H1 (cell line): ENCODE measurements at regions not wholly inside any gene's neighbourhood (a gene's known extent, or its start where the extent isn't known, plus 50 kb on each side); places are given as distances from the start of the nearest gene placed in this dataset.

Experiments
- CTCF ChIA-PET: fragments of 300-600 bp; sonication (Branson Sonifier 250); formaldehyde crosslinking; loops from one replicate; lab custom pipeline; 2021; ENCODE audit not compliant: partially characterized antibody; lab: Charles Lee
- POLR2A ChIA-PET: fragments of 300-600 bp; sonication (Branson Sonifier 250); formaldehyde crosslinking; loops from one replicate; lab custom pipeline; 2021; ENCODE audit warnings: inconsistent platforms; ENCODE audit not compliant: partially characterized antibody; lab: Charles Lee
- DNase-seq, 2 experiments: peaks; one replicate each; pipeline versions ENCODE4 v3.0.0 to v3.0.0-alpha.2; 2010 to 2022; ENCODE audit warnings: low spot score in 2 of 2, low read depth in 1 of 2, mixed read lengths in 1 of 2
- FAIRE-seq: peaks from 2 replicates; lab custom pipeline; 2011; peaks lifted over from hg19 to GRCh38; lab: Jason Lieb, UNC
- H2AFZ ChIP-seq: 2 replicates; pipeline ENCODE4 v1.8.1; 2012; ENCODE audit warnings: low read length, inconsistent platforms
- H2AK5ac ChIP-seq: 2 replicates; pipeline ENCODE4 v1.6.1; 2013; ENCODE audit warnings: low read depth, low read length
- H2BK120ac ChIP-seq: replicated peaks from 2 replicates; pipeline ENCODE3; 2013; ENCODE audit warnings: low read depth, low read length, inconsistent platforms
- H2BK12ac ChIP-seq: 2 replicates; pipeline ENCODE4 v1.6.1; 2013; ENCODE audit warnings: low read depth, low read length
- H2BK15ac ChIP-seq: 2 replicates; pipeline ENCODE4 v1.6.1; 2013; ENCODE audit warnings: low read length
- H2BK20ac ChIP-seq: 2 replicates; pipeline ENCODE4 v1.6.1; 2013; ENCODE audit warnings: low read length
- H2BK5ac ChIP-seq: 2 replicates; pipeline ENCODE4 v1.6.1; 2013; ENCODE audit warnings: low read depth, low read length
- H3K14ac ChIP-seq: 2 replicates; pipeline ENCODE4 v1.6.1; 2013; ENCODE audit warnings: inconsistent platforms; ENCODE audit not compliant: insufficient read length
- H3K18ac ChIP-seq: 2 replicates; pipeline ENCODE4 v1.6.1; 2013; ENCODE audit warnings: low read length; ENCODE audit errors: extremely low read depth
- H3K23ac ChIP-seq: 2 replicates; pipeline ENCODE4 v1.6.1; 2013; ENCODE audit warnings: inconsistent platforms; ENCODE audit not compliant: insufficient read length
- H3K23me2 ChIP-seq: 2 replicates; pipeline ENCODE4 v1.6.1; 2013; ENCODE audit warnings: low read depth, low read length
- H3K27ac ChIP-seq: 2 replicates; pipeline ENCODE4 v1.6.1; 2011; ENCODE audit warnings: low read depth, low read length, inconsistent platforms
- H3K27me3 ChIP-seq, 4 experiments: replicated peaks in 1 of 4; 1 replicate in 1 of 4; 2 replicates in 3 of 4; pipeline versions ENCODE4 v1.6.1 to v1.8.1; 2011 to 2013; ENCODE audit warnings: low read length in 3 of 4, mild to moderate bottlenecking in 3 of 4, inconsistent platforms in 2 of 4, mixed read lengths in 2 of 4, moderate library complexity in 1 of 4; ENCODE audit not compliant: control insufficient read depth in 3 of 4, insufficient read depth in 3 of 4; ENCODE audit errors: extremely low read depth in 1 of 4
- H3K36me3 ChIP-seq, 4 experiments: 2 replicates each; pipeline versions ENCODE4 v1.6.1 to v1.8.1; 2011 to 2013; ENCODE audit warnings: mild to moderate bottlenecking in 4 of 4, low read length in 3 of 4, moderate library complexity in 2 of 4, control low read depth in 1 of 4, inconsistent platforms in 1 of 4; ENCODE audit not compliant: insufficient read depth in 4 of 4, control insufficient read depth in 2 of 4
- H3K4ac ChIP-seq: replicated peaks from 2 replicates; pipeline ENCODE3; 2013; ENCODE audit warnings: low read length, low read depth, mixed read lengths, inconsistent platforms; ENCODE audit not compliant: insufficient read length
- H3K4me1 ChIP-seq, 4 experiments: replicated peaks in 1 of 4; 1 replicate in 1 of 4; 2 replicates in 3 of 4; pipeline versions ENCODE4 v1.6.1 to v1.8.1; 2011 to 2013; ENCODE audit warnings: low read length in 3 of 4, inconsistent platforms in 2 of 4, mixed read lengths in 1 of 4; ENCODE audit not compliant: insufficient read depth in 4 of 4, control insufficient read depth in 3 of 4
- H3K4me2 ChIP-seq, 2 experiments: 2 replicates each; pipeline versions ENCODE4 v1.6.1 to v1.8.1; 2011 to 2013; ENCODE audit warnings: low read depth in 2 of 2, low read length in 2 of 2, control low read depth in 1 of 2, inconsistent platforms in 1 of 2, mild to moderate bottlenecking in 1 of 2; ENCODE audit not compliant: insufficient read depth in 1 of 2
- H3K4me3 ChIP-seq, 4 experiments: fragments of 200-600, 300-600 bp in 1 of 4; sonication (generic), shearing (Covaris generic), sonication (Bioruptor Twin) in 1 of 4; 2 replicates each; pipeline versions ENCODE4 v1.5.1 to v1.8.1; 2011 to 2016; ENCODE audit warnings: low read length in 4 of 4, low read depth in 3 of 4, control low read depth in 2 of 4, inconsistent platforms in 2 of 4, mild to moderate bottlenecking in 2 of 4, mixed read lengths in 1 of 4, moderate library complexity in 1 of 4; ENCODE audit not compliant: insufficient read depth in 2 of 4; ENCODE audit errors: extremely low read depth in 1 of 4
- H3K56ac ChIP-seq: replicated peaks from 2 replicates; pipeline ENCODE3; 2013; ENCODE audit warnings: low read depth, mild to moderate bottlenecking, mixed read lengths, low read length, inconsistent platforms; ENCODE audit not compliant: insufficient read length
- H3K79me1 ChIP-seq: 2 replicates; pipeline ENCODE4 v1.6.1; 2013; ENCODE audit warnings: low read depth, low read length, control low read depth
- H3K79me2 ChIP-seq, 2 experiments: 2 replicates each; pipeline versions ENCODE4 v1.6.1 to v1.8.1; 2012 to 2013; ENCODE audit warnings: low read length in 2 of 2, mild to moderate bottlenecking in 2 of 2, inconsistent platforms in 1 of 2; ENCODE audit not compliant: insufficient read depth in 2 of 2, control insufficient read depth in 1 of 2
- H3K9ac ChIP-seq, 4 experiments: replicated peaks in 1 of 4; 1 replicate in 1 of 4; 2 replicates in 3 of 4; pipeline versions ENCODE4 v1.6.1 to v1.8.1; 2011 to 2013; ENCODE audit warnings: low read depth in 3 of 4, low read length in 3 of 4, control low read depth in 2 of 4, mild to moderate bottlenecking in 2 of 4, moderate library complexity in 2 of 4, inconsistent platforms in 1 of 4; ENCODE audit errors: extremely low read depth in 1 of 4
- H3K9me3 ChIP-seq, 2 experiments: 2 replicates each; pipeline versions ENCODE4 v1.6.1 to v1.8.1; 2012 to 2013; ENCODE audit warnings: mild to moderate bottlenecking in 2 of 2, moderate library complexity in 2 of 2, control low read depth in 1 of 2, inconsistent platforms in 1 of 2, low read depth in 1 of 2, low read length in 1 of 2, mixed read lengths in 1 of 2; ENCODE audit not compliant: insufficient read depth in 2 of 2
- H4K20me1 ChIP-seq, 2 experiments: replicated peaks in 1 of 2; 2 replicates each; pipeline versions ENCODE3 to v1.8.1; 2011 to 2013; ENCODE audit warnings: inconsistent platforms in 2 of 2, low read length in 2 of 2, mild to moderate bottlenecking in 1 of 2; ENCODE audit not compliant: insufficient read depth in 2 of 2, control insufficient read depth in 1 of 2
- H4K5ac ChIP-seq: 2 replicates; pipeline ENCODE4 v1.6.1; 2013; ENCODE audit warnings: low read length, low read depth, mixed read lengths, inconsistent platforms; ENCODE audit not compliant: insufficient read length
- H4K8ac ChIP-seq: 2 replicates; pipeline ENCODE4 v1.8.0; 2013; ENCODE audit warnings: mild to moderate bottlenecking, moderate library complexity, low read length, inconsistent platforms; ENCODE audit not compliant: insufficient read depth; ENCODE audit errors: extremely low read depth
- H4K91ac ChIP-seq: replicated peaks from 2 replicates; pipeline ENCODE3; 2013; ENCODE audit warnings: low read length, mixed read lengths, inconsistent platforms; ENCODE audit not compliant: insufficient read length
- MAFK ChIP-seq: IDR thresholded peaks from 2 replicates; pipeline ENCODE4 v1.6.1; 2012; ENCODE audit warnings: low read depth, mild to moderate bottlenecking, improper control_type of control experiment, low read length
- POU5F1 ChIP-seq: IDR thresholded peaks from 2 replicates; pipeline ENCODE4 v1.6.1; 2011; ENCODE audit warnings: low read depth, mild to moderate bottlenecking, low read length, moderate library complexity
- RNF2 ChIP-seq: fragments of 200-900, 300-1000 bp; sonication (generic); IDR thresholded peaks from 2 replicates; pipeline ENCODE4 v1.7.1; 2016; ENCODE audit warnings: borderline replicate concordance, low read depth, mild to moderate bottlenecking, antibody characterized with exemption, low read length; ENCODE audit not compliant: poor library complexity, severe bottlenecking; ENCODE audit errors: missing control alignments
- SRF ChIP-seq: IDR thresholded peaks from 2 replicates; pipeline ENCODE4 v1.6.1; 2011; ENCODE audit warnings: mild to moderate bottlenecking, low read depth, low read length, moderate library complexity
- WGBS, 2 experiments: shearing (Covaris generic) in 1 of 2; methylation state at CpG; one replicate each; pipeline versions ENCODE4 v1.1.6 to v1.1.7; 2013 to 2015; ENCODE audit warnings: low lambda C conversion rate in 2 of 2, mixed read lengths in 2 of 2, inconsistent platforms in 1 of 2, low coverage in 1 of 2, missing lambda C conversion rate in 1 of 2; ENCODE audit not compliant: insufficient replicate concordance in 2 of 2, insufficient coverage in 1 of 2, insufficient read length in 1 of 2; ENCODE audit errors: extremely low coverage in 1 of 2, missing lambda C conversion rate in 1 of 2; 5-methylcytosine and 5-hydroxymethylcytosine counted together
- TF ChIP-seq, protein P1 (sequence below), 3 experiments: IDR thresholded peaks; 1 replicate in 2 of 3; 2 replicates in 1 of 3; pipeline versions ENCODE4 v1.5.1 to v1.6.1; 2011; ENCODE audit warnings: low read length in 3 of 3, mild to moderate bottlenecking in 3 of 3, inconsistent platforms in 2 of 3, low read depth in 1 of 3, moderate library complexity in 1 of 3; ENCODE audit not compliant: insufficient read depth in 1 of 3; ENCODE audit errors: control extremely low read depth in 1 of 3
- TF ChIP-seq, protein P2 (sequence below): IDR thresholded peaks from 2 replicates; pipeline ENCODE4 v1.6.1; 2012; ENCODE audit warnings: low read length, inconsistent platforms

- no peak overlapping the region for H3K4ac ChIP-seq
- 91% methylated on average over 6 of the region's 6 CpGs; no CpG with 5 or more reads in 1 of the 2 experiments for WGBS, 2 experiments
- H3K9me3 ChIP-seq, result no peaks in the 10 kb centered on the region
- no peak overlapping the region for H3K18ac ChIP-seq
- H2AK5ac ChIP-seq, result no peak overlapping the region
- no peak overlapping the region for H4K8ac ChIP-seq
- FAIRE-seq, result no peak
- H2BK20ac ChIP-seq, result no peak overlapping the region
- H2BK15ac ChIP-seq, result no peak overlapping the region
- H3K27ac ChIP-seq, result no peak overlapping the region
- CTCF ChIA-PET, result no interaction called here
- peaks cover 0 to 3% of the 10 kb centered on the region in 2 experiments; a peak in 1 of 4 replicates for H3K79me2 ChIP-seq
- no peak overlapping the region for H3K56ac ChIP-seq
- TF ChIP-seq SRF, result no peak
- TF ChIP-seq, protein P1, sequence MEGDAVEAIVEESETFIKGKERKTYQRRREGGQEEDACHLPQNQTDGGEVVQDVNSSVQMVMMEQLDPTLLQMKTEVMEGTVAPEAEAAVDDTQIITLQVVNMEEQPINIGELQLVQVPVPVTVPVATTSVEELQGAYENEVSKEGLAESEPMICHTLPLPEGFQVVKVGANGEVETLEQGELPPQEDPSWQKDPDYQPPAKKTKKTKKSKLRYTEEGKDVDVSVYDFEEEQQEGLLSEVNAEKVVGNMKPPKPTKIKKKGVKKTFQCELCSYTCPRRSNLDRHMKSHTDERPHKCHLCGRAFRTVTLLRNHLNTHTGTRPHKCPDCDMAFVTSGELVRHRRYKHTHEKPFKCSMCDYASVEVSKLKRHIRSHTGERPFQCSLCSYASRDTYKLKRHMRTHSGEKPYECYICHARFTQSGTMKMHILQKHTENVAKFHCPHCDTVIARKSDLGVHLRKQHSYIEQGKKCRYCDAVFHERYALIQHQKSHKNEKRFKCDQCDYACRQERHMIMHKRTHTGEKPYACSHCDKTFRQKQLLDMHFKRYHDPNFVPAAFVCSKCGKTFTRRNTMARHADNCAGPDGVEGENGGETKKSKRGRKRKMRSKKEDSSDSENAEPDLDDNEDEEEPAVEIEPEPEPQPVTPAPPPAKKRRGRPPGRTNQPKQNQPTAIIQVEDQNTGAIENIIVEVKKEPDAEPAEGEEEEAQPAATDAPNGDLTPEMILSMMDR (IDR thresholded peaks at IDR 0.05; ENCODE audit: control extremely low read depth in 1 of 3, insufficient read depth in 1 of 3, low read depth in 1 of 3, low read length in 3 of 3), result no peak
- TF ChIP-seq, protein P2, sequence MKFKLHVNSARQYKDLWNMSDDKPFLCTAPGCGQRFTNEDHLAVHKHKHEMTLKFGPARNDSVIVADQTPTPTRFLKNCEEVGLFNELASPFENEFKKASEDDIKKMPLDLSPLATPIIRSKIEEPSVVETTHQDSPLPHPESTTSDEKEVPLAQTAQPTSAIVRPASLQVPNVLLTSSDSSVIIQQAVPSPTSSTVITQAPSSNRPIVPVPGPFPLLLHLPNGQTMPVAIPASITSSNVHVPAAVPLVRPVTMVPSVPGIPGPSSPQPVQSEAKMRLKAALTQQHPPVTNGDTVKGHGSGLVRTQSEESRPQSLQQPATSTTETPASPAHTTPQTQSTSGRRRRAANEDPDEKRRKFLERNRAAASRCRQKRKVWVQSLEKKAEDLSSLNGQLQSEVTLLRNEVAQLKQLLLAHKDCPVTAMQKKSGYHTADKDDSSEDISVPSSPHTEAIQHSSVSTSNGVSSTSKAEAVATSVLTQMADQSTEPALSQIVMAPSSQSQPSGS, result no peak
- TF ChIP-seq RNF2, result no peak
- TF ChIP-seq MAFK, result no peak
- no peak for TF ChIP-seq POU5F1
- TF ChIP-seq, all 59 proteins: peak for 0
- no peaks in the 10 kb centered on the region for H3K79me1 ChIP-seq
- no peak overlapping the region for H3K4me3 ChIP-seq
- H4K5ac ChIP-seq, result no peak overlapping the region
- POLR2A ChIA-PET, result no interaction called here
- H2AFZ ChIP-seq, result no peak overlapping the region
- no peaks in the 10 kb centered on the region for H4K20me1 ChIP-seq
- H2BK12ac ChIP-seq, result no peak overlapping the region
- H2BK120ac ChIP-seq, result no peak overlapping the region
- no peaks in the 10 kb centered on the region for H3K23me2 ChIP-seq
- H4K91ac ChIP-seq, result no peak overlapping the region
- no peak overlapping the region for H3K23ac ChIP-seq
- H3K27me3 ChIP-seq, result no peaks in the 10 kb centered on the region; a peak in 1 of 7 replicates
- H3K4me1 ChIP-seq, result peaks cover 0 to 6% (median 0%) of the 10 kb centered on the region in 4 experiments; a peak in 4 of 7 replicates
- H3K9ac ChIP-seq, result no peak overlapping the region
- H3K14ac ChIP-seq, result no peak overlapping the region
- H2BK5ac ChIP-seq, result no peak overlapping the region
- H3K36me3 ChIP-seq, result no peaks in the 10 kb centered on the region
- no peak for DNase-seq
- no peak overlapping the region for H3K4me2 ChIP-seq
These were observed 1068.6 kb downstream of the BCL11B start for GRCh38 chr14:98203421-98203820.
